ENCODE measurements at regions not wholly inside any gene's neighbourhood (a gene's known extent, or its start where the extent isn't known, plus 50 kb on each side); places are given as distances from the start of the nearest gene placed in this dataset.

- no peak for FAIRE-seq
Observed at GRCh38 chr9:86756576-86757381, 190.5 kb downstream of the GAS1 start.

- no peak for FAIRE-seq
Observed at GRCh38 chr9:86755561-86755941, 191.8 kb downstream of the GAS1 start.

GRCh38 chr9:86754581-86755560 is 192.4 kb downstream of the GAS1 start:
- FAIRE-seq = no peak

- FAIRE-seq = no peak
Observed at GRCh38 chr9:86753836-86754235, 193.5 kb downstream of the GAS1 start.

GRCh38 chr9:86752733-86753132 is 194.6 kb downstream of the GAS1 start:
- FAIRE-seq = no peak

GRCh38 chr9:86751956-86752355 is 195.3 kb downstream of the GAS1 start:
- no peak for FAIRE-seq

GRCh38 chr9:86751207-86751606 is 196.1 kb downstream of the GAS1 start:
- no peak for FAIRE-seq

GRCh38 chr9:86749894-86750255 is 197.4 kb downstream of the GAS1 start:
- FAIRE-seq = no peak

GRCh38 chr9:86749161-86749893 is 198.0 kb downstream of the GAS1 start:
- FAIRE-seq = peak; percentile 31

- FAIRE-seq = no peak
Observed at GRCh38 chr9:86747711-86748110, 199.6 kb downstream of the GAS1 start.

- FAIRE-seq = no peak
Observed at GRCh38 chr9:86741311-86742208, 205.7 kb downstream of the GAS1 start.

GRCh38 chr9:86735772-86736458 is 211.4 kb downstream of the GAS1 start:
- FAIRE-seq = no peak

GRCh38 chr9:86734771-86735170 is 212.5 kb downstream of the GAS1 start:
- FAIRE-seq = no peak

- FAIRE-seq = no peak
Observed at GRCh38 chr9:86733929-86734328, 213.4 kb downstream of the GAS1 start.

GRCh38 chr9:86732514-86733171 is 214.7 kb downstream of the GAS1 start:
- FAIRE-seq = no peak

- FAIRE-seq = peak; percentile 60
Observed at GRCh38 chr9:86731511-86732063, 215.7 kb downstream of the GAS1 start.

GRCh38 chr9:86730163-86730928 is 217.0 kb downstream of the GAS1 start:
- FAIRE-seq = no peak

- FAIRE-seq = no peak
Observed at GRCh38 chr9:86724529-86724928, 222.8 kb downstream of the GAS1 start.

- FAIRE-seq = no peak
Observed at GRCh38 chr9:86723346-86723745, 224.0 kb downstream of the GAS1 start.

- no peak for FAIRE-seq
Observed at GRCh38 chr9:86722706-86723075, 224.6 kb downstream of the GAS1 start.
